HG03135 (cell line): ENCODE measurements at regions not wholly inside any gene's neighbourhood (a gene's known extent, or its start where the extent isn't known, plus 50 kb on each side); places are given as distances from the start of the nearest gene placed in this dataset.
"Not testable (repeated sequence)": the region's sequence is repeated elsewhere in the genome, so short reads cannot be mapped to it uniquely, and the experiment has no call there.

Experiments
- ATAC-seq: cut with Tn5 transposase; IDR thresholded peaks from one replicate; pipeline ENCODE4 v1.9.1; 2021; ENCODE audit warnings: mild to moderate bottlenecking, moderate library complexity; ENCODE audit not compliant: unreplicated experiment

DNA sequence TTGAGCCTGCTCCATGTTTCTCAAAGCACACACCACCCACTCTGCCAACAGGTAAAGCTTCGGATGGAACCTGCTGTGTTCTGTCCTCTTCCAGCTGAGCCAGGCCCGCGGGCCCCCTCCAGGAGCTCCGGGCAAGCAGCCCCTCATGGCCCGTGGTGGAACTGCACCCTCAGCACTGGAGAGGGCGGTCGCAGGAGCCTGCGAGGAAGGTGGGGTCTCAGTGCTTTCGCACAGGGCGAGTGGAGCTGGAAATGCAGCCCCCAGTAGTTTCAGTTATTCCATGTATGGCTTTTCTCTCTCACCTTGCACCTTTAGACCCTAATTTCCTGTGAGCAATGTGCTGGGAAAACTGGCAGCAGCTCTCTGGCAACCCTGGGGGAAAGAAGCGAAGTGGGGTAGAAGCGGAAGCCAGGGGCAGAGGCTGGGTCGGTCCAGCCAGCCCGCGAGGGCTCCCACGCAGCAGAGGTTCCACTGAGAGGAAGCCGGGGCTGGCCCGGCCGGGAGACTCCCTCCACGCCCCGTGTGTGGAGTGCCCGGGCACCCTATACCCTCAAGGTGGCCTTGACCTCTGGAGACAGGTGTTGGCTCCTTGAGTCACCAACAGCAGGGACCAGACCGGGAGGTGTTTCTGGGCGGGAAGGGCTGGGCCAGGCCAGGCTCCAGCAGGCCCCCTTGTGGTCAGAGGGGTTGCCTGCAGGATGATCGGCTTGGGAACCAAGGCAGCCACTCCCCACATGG lies 119.9 kb upstream of the TMEM45B start:
- ATAC-seq: peak; percentile 85

DNA sequence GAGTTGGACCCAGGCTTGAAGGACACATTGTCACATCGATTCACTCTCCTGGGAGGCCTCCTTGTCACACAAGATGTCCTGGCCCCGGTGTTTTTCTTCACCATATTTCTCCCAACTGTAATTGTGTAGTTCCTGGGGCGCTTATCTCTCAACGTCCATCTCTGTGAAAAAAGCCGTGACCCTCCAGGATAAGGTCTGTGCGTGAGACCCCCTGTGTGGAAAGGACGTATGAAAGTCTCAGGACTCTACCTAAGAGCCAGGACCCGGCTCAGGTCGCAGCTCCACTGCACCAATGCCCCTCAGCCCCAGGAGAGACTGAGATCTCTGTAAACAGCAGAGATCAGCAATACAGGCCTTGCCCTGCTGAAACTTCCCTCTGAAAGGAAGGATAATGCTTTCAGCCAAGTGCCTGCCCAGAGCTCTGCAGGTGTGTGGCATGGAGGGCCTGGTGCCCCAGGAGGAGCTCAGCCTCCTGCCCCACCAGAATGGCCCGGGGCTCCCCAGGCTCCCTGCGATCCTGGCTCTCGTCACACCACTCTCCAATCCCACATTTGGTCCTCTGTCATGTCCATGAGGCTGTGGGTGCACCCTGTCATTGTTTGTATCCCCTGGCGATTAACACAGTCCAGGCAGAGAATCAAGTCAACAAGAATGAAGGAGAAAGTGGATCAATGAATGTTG lies 119.2 kb upstream of the TMEM45B start:
- ATAC-seq: no peak

DNA sequence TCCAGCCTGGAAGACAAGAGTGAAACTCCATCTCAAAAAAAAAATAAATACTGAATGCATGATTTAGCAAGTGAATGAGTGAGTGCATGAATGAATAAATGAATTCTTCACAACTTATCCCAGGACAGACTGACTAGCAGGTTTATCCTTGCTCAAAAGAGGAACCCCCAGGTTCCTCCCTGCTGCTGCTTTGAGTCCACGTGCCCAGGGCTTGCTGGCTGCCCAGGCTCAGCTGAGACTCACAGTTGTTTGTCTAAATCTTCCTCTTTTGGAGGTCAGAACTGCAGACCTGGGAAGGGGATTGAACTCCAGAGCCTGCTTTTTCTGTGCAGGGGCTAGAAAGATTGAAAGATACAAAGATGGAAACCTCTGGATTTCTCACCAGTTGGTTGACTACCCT lies 117.4 kb upstream of the TMEM45B start:
- ATAC-seq: no peak

DNA sequence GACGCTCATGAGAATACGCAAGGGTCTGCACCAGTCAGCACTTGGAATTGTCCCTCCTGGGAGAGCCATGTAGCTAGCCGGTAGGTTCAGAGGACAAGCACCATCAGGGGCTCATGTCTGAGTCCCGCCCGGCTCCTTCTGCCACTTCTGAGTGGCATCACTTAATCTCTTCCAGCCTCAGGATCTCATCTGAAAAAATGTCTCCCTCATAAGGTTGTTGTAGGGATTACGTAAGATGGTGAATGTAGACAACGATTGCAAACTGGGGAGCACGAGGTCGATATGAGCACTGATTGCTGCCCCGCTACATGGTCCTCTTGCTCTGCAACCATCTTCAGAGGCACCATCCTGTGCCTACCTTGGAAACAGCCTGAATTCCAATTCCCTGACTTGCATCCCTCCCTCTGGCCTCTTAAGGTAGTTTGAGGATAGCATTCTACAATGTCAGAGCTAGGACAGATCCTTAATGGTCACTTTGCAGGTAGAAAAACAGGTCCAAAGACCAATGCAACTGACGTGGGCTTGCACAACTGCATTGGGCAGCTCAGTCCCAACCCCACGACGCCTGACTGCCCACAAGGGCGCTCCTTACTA lies 115.8 kb upstream of the TMEM45B start:
- no peak for ATAC-seq

DNA sequence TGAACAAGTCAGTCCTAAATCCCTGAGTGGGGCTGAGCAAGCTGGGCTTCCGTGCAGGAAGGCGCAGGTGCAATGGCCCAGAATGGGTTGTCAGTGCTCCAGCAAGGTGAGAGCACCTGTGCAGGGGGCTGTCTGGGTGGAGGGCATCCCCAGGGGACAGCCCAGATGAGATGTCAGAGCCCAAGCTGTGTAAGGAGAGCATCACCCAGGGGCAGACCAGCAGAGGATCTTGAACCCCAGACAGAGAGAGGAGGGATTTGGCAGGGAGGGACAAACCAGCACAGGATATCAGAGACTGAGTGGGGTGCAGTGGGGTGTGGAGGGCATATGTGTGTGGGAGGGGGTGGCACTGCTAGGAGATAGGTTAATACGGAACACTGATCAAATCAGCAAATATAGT lies 114.9 kb upstream of the TMEM45B start:
- ATAC-seq: no peak

DNA sequence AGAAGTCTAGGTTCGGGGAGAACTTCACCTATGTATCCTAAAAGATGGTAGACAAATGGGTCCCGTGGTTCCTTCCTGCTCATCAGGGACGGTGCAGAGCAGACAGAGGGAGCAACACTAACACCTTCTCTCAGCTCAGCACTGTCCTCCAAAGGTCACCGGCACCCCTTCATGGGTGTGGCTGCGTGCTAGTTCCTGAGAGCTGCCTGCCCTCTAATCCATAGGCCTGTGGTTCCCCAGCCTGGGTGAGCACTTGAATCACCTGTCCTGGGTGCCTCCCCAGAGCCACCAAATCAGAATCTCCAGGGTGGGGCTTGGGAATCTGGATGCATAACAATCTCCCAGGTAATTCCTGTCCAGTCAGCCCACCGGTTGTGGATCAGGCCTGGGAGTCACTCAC lies 113.9 kb upstream of the TMEM45B start:
- no peak for ATAC-seq

DNA sequence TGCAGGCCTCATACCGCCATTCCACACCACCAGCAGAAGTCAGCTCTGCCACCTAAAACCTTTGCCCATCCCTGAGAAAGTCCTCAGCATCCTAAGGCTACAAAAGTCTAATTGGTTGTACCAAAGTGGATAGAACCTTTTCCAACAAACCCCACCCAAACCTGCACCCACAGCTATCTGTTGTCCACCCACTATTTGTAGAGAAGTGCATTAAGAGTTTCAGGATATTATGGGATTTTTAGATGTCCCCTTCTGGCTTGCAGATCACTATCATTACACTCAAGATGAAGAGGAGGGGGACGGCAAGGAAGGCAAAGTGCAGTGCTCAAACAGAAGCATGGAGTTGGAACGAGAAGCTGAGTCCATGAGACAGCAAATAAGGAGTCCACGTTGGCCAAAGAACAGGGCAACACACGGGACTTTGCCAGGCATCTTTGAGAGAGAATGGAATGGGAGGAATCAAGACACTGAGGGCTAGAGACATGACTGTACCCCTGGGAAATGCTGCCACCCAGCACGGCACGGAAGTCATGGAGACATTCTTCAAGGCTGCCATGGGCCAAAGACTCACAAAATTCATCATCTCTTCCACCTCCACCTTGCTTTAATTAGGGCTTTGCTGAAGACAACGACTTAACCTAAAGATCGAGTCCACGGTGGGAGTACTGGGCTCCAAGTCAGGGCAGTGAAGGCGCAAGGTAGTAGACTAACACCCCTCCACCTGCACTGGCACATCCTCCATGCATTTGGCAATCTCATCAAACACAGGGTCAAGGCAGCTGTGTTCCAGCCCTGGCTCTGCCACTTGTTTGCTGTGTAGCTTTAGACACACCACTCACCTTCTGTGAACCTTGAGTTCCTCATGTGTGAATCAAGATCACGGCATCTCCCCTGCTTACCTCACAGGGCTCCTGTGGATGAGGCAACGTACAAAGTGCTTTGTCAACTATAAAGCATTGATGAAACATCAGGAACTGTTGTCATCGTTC lies 112.9 kb upstream of the TMEM45B start:
- ATAC-seq: no peak

DNA sequence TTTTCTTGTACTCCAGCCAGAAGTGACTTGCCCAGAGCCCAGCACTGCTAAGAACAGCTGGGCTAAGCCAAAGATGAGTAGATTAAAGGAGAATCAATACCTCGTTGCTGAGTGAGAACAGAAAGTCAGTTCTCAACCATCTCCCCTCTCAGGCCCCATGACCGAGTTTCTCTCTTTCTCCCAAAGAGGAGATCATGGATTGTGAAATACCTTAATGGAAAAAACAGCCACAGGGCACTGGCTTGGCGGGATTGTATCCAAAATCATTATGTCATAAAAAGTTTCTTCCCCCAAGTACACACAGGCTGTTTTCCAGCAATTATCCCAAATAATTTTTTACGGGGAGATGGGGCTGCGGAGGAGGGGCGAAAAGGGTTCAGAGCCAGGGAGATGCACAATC lies 111.8 kb upstream of the TMEM45B start:
- ATAC-seq: no peak

DNA sequence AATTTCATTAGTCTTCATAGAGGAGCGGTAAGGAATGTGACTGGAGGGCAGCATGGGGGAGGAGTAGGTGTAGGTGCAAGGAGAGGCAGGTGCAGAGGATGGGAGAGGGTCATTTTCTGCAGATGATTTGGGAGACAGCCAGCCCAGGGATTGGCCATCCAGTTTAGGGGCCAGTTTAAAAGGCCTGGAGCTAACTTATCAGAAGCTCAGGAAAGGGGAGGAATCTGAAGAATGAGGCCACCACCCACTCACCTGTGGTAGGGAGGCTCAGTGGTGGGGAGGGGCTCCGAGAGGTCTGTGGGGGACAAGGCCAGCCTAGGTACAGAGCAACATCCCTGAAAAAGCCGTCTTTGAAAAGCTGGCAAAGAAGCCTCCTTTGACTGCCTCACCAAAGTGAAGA lies 110.8 kb upstream of the TMEM45B start:
- ATAC-seq: no peak

DNA sequence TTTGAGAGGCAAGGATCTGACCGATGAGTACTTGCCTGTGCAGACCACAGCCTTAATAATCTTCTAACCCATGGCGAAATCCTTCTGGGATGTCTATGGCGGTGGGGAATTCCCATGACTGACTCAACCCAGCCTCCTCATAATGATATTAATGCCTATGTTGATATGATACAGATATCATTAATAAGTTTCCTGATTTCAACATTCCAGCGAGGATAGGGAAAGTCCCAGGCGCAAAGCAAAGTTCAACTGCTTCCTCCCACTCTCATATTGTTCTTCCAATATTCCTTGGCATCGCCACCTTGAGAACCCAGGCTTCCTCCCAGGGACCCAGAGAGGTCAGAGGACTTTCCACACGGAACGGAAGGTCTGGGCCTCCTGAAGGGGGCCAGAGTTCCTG lies 110.3 kb upstream of the TMEM45B start:
- ATAC-seq: no peak

DNA sequence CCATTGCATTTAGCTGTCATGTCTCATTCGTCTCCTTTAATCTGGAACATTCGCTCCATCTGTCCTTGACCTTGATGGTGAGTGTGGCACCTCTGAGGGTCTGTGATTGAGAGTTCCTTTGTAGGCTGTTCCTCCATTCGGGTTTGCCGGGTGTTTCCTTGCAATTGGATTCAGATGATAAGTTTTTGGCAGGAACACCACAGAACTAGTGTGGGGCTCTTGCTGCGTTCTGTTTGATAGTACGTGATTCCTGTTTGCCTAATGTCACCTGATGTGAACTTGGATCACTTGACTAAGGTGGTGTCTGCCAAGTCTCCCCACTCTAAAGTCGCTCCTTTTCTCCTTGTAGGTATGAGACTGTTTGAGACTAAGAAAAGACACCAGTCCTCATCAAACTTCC lies 109.7 kb upstream of the TMEM45B start:
- no peak for ATAC-seq

DNA sequence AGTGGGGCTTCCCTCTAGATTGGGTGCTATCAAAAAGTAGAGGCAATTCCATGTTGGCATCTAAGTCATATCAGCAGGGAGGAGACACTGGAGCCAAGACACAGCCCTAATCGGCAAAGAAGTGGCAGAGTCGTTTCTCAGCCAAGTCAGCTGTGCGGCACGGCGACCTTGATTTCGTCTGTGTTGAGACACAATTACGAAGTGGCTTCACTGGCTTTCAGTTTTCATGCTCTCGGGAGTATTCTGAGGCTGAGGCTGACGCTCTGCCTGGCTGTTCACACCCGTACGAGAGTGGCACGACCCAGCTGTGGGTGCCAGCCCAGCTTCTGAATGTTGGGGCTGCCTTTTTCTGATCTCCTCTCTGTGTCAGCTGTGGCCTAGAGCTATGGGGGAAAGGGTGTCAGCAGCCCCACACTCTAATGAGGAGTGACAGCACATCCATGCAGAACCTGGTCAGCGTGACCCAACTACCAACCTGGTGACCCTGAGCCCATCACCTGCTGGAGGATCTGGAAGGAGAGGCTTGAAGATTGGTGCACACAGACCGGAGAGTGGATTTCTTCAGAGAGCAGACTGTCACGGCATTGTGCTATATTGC lies 105.7 kb upstream of the TMEM45B start:
- ATAC-seq: no peak

DNA sequence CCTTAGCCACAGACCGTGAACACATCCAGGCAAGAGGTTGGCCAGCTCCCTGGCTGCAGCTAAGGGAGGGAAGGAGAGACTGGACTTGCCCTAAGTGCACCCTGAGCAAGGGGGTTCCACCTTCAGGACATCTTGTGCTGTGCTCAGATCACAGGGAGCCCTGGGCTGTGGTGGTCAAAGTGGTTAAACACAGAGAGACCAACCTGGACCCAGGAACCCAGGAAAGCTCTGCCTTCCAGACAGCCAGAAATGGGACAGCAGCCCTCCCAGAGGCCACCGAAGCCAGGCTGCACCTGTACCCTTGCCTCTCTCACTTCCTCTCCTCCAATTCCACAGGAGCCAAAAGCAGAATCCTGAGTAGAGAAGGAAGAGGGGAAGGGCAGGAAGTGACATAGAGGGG lies 105.2 kb upstream of the TMEM45B start:
- no peak for ATAC-seq

DNA sequence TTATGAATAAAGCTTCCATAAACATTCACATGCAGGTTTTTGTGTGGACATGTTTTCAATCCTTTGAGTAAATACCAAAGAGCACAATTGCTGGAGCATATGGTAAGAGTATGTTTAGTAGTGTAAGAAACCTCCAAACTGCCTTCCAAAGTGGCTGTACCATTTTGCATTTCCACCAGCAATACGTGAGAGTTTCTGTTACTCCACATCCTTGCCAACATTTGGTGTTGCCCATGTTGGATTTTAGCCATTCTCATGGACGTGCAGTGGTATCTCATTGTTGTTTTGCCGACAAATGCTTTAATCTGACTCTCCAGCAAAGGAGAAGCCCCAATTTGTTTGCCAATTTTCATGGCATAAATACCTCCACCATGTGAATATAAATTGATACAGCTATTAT lies 103.9 kb upstream of the TMEM45B start:
- no peak for ATAC-seq

DNA sequence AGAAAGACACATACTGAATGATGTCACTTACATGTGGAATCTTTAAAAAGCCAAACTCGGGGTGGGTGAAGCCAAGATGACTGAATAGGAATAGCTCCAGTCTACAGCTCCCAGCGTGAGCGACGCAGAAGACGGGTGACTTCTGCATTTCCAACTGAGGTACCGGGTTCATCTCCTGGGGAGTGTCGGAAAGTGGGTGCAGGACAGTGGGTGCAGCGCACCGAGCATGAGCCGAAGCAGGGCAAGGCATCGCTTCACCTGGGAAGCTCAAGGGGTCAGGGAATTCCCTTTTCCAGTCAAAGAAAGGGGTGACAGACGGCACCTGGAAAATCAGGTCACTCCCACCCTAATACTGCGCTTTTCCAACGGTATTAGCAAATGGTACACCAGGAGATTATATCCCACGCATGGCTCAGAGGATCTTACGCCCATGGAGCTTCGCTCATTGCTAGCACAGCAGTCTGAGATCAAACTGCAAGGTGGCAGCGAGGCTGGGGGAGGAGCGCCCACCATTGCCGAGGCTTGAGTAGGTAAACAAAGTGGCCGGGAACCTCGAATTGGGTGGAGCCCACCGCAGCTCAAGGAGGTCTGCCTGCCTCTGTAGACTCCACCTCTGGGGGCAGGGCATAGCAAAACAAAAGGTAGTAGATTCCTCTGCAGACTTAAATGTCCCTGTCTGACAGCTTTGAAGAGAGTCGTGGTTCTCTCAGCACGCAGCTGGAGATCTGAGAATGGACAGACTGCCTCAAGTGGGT lies 103.0 kb upstream of the TMEM45B start:
- not testable (repeated sequence) for ATAC-seq

DNA sequence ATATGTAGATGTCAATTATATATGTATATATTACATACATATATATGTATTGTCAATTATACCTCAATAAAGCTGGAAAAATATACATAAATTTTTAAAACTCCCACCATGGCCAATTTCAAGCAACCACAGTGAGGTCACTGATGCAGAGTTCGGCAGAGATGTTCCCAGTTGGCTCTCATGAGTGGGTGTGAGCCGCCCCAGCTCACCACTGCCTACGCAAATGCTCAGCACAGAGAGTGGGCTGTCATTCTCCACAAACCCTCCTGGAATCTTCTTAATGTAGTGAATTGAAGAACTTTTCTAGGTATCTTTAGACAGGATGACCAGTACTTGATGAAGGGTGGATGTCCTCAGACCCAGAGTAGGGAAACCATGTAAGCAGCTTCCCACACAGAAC lies 96.6 kb upstream of the TMEM45B start:
- no peak for ATAC-seq

DNA sequence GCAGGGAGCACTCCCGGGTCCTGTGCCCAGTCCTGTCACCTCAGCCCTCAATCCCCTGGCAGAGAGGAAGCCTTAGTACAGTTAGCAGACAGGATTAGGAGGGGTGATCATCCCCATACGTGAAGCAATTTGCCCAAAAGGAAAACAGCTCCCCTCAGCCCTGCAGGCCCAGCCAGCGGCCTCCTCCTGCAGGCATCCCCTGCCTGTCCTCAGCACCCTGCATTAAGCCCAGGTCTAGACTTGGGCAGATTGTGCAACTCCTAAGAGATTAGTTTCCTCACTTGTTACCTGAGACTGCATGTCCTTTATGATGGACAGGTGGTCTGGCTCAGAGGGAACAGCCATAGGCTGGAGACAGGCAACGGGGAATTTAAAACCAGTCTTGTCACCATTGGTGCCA lies 95.5 kb upstream of the TMEM45B start:
- no peak for ATAC-seq

DNA sequence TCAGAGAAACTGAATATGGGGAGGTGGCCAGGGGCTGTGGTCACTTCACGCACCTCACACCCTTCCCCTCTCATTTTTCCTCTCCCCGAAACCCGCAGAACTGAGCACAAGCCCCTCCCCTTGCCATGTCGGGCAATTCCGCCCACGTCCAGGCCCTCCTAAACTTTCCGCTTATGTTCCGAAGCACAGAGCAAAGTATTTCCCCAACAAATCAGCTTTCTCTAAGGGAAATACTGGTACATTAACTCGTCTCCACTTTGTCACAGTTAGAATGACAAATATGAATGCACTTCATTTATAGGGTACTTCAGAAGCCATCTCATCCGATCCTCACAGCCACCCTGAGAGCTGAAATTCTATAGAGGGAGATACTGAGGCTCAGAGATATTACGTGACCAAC lies 94.7 kb upstream of the TMEM45B start:
- no peak for ATAC-seq

DNA sequence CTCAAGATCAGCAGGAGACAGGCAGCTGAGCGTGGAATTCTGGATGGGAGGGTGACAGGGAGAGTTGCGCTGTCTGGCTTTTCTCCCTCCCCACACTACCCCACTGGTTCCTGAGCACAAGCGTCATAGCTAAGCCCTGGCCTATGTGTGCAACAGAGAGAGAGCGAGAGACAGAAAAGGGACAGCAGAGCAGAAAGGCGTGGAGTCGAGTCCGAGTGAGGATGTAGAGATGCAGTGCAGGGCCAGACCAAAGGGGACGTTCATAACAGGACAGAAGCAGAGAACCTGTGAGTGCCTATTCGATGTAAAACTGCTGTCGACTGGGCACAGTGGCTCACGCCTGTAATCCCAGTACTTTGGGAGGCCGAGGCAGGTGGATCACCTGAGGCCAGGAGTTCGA lies 94.0 kb upstream of the TMEM45B start:
- no peak for ATAC-seq

DNA sequence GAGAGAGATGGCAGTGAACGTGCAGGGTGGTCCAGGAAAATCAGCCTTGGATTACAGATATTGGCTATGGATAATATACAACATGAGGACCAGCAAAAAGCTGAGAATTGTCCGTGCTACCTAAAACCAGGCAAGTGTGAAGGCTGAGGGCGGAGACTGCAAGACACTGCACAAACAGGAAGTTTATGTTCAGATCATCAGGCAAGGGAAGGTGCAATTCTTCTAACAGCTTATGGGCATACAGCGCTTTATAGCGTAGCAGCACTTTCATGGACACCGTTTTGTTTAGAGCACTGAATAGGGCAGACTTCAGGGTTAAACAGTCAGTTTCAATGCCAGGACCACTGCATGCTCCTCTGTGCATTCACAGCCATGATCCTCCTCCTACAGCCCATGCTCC lies 93.1 kb upstream of the TMEM45B start:
- no peak for ATAC-seq
